ENCODE measurements at regions not wholly inside any gene's neighbourhood (a gene's known extent, or its start where the extent isn't known, plus 50 kb on each side); places are given as distances from the start of the nearest gene placed in this dataset.

DNA sequence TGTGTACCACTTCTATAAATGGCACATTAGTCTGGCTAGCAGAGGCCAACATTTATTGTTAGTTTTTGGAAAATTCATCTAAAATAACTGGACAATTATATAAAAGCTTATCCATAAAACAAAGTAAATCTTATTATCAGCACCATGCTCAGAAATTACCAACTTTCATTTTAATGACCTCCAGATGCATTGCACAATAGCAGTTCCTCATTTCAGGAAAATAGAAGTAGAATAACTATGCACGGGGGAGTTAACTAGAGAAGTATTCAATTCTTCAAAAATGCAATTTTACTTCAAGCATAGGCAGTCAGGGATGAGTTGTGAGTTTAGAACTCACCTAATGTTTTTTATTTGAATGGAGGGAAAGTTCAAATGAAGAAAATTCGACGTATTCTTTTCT, 1023.5 kb downstream of the PCDH17 start:
- no peaks in the 10 kb centered on the region for H3K9me3 ChIP-seq (ENCODE audit: control insufficient read depth in 2 of 3, low read length in 3 of 3)
- H3K27ac ChIP-seq (ENCODE audit: low read depth, low read length) = no peak overlapping the region
- H3K4me3 ChIP-seq (ENCODE audit: low read length) = no peak overlapping the region
- ATAC-seq (no peak), DNase-seq (no peak)
- H3K36me3 Mint-ChIP-seq = no peaks in the 10 kb centered on the region
- peaks cover 0 to 9% (median 3%) of the 10 kb centered on the region in 11 donors for H3K9me3 Mint-ChIP-seq
- no peaks in the 10 kb centered on the region for H3K4me1 ChIP-seq (ENCODE audit: control insufficient read depth in 2 of 2, insufficient read depth in 2 of 2, low read length in 2 of 2)
- H3K27ac Mint-ChIP-seq = no peak overlapping the region
- no peak overlapping the region for H3K4me3 Mint-ChIP-seq
- POLR2A ChIA-PET = no interaction called here
- no peaks in the 10 kb centered on the region for H3K36me3 ChIP-seq (ENCODE audit: control insufficient read depth in 2 of 3, insufficient read depth in 3 of 3, low read length in 3 of 3)
- intact Hi-C loops (cut with micrococcal nuclease) = no loop called here
- no peaks in the 10 kb centered on the region for H3K27me3 ChIP-seq (ENCODE audit: control insufficient read depth in 2 of 2, insufficient read depth in 2 of 2, low read length in 2 of 2)
- H3K4me1 Mint-ChIP-seq = peaks cover 0 to 3% (median 0%) of the 10 kb centered on the region in 7 donors
- CTCF ChIA-PET = no interaction called here
- H3K27me3 Mint-ChIP-seq = no peaks in the 10 kb centered on the region

DNA sequence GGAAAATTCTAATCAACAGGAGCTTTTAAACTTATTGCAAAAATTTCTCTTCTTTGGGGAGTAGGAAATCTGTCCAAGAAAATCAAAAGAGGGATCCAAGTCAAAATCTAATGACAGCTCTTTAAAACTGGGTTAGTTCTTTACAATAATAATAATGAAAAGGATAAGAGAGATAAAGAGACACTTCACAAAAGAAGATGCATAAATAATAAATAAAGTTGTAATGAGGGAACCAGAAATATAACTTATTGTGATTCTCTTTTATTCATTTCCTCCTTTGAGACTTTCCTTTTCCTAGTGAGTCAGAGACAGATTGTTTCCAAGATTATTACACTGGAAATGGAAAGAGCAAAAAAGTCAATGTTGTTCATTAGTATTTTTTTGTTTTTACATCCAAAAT, 1029.3 kb downstream of the PCDH17 start:
- DNase-seq (no peak), ATAC-seq (no peak)
- Mint-ChIP-seq H3K9me3 (peaks cover 1 to 13% (median 6%) of the 10 kb centered on the region in 11 donors), H3K4me1 (peaks cover 0 to 3% (median 0%) of the 10 kb centered on the region in 7 donors), H3K4me3 (no peak overlapping the region), H3K36me3 (no peaks in the 10 kb centered on the region), H3K27ac (no peak overlapping the region), H3K27me3 (no peaks in the 10 kb centered on the region)
- Histone ChIP-seq H3K4me3 (ENCODE audit: low read length) (no peak overlapping the region), H3K9me3 (ENCODE audit: control insufficient read depth in 2 of 3, low read length in 3 of 3) (no peaks in the 10 kb centered on the region), H3K27ac (ENCODE audit: low read depth, low read length) (no peak overlapping the region), H3K27me3 (ENCODE audit: control insufficient read depth in 2 of 2, insufficient read depth in 2 of 2, low read length in 2 of 2) (no peaks in the 10 kb centered on the region), H3K4me1 (ENCODE audit: control insufficient read depth in 2 of 2, insufficient read depth in 2 of 2, low read length in 2 of 2) (no peaks in the 10 kb centered on the region), H3K36me3 (ENCODE audit: control insufficient read depth in 2 of 3, insufficient read depth in 3 of 3, low read length in 3 of 3) (no peaks in the 10 kb centered on the region)
- intact Hi-C loops (cut with micrococcal nuclease) = no loop called here
- POLR2A ChIA-PET = no interaction called here
- CTCF ChIA-PET = no interaction called here

DNA sequence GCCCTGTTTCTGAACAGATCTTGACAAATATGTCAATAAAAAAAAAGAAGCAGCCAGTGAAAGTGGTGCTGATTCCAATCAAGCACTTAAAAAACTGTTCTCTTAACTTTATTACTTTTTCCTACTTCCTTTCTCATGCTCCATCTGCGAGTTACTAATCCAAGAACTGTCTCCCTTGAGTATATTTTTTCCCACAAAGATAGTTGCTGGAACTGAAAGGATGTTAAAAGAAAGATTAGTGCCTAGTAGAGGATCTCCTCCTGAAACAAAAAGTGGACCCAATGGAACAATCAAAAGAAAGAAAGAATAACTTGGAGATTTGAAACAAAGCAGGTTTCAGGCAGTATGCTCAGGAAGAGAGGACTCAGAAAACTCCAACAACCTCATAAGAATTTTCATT, 1034.8 kb downstream of the PCDH17 start:
- H3K27me3 Mint-ChIP-seq = no peaks in the 10 kb centered on the region
- H3K4me1 ChIP-seq (ENCODE audit: control insufficient read depth in 2 of 2, insufficient read depth in 2 of 2, low read length in 2 of 2) = no peaks in the 10 kb centered on the region
- H3K4me1 Mint-ChIP-seq = no peaks in the 10 kb centered on the region
- H3K9me3 ChIP-seq (ENCODE audit: control insufficient read depth in 2 of 3, low read length in 3 of 3) = no peaks in the 10 kb centered on the region
- no peak overlapping the region for H3K27ac ChIP-seq (ENCODE audit: low read depth, low read length)
- intact Hi-C loops (cut with micrococcal nuclease) = no loop called here
- peaks cover 0 to 6% (median 2%) of the 10 kb centered on the region in 11 donors for H3K9me3 Mint-ChIP-seq
- no peak for ATAC-seq
- H3K27ac Mint-ChIP-seq = no peak overlapping the region
- H3K27me3 ChIP-seq (ENCODE audit: control insufficient read depth in 2 of 2, insufficient read depth in 2 of 2, low read length in 2 of 2) = no peaks in the 10 kb centered on the region
- ChIA-PET CTCF (no interaction called here), POLR2A (no interaction called here)
- H3K4me3 Mint-ChIP-seq = no peak overlapping the region
- H3K4me3 ChIP-seq (ENCODE audit: low read length) = no peak overlapping the region
- no peaks in the 10 kb centered on the region for H3K36me3 ChIP-seq (ENCODE audit: control insufficient read depth in 2 of 3, insufficient read depth in 3 of 3, low read length in 3 of 3)
- no peak for DNase-seq
- no peaks in the 10 kb centered on the region for H3K36me3 Mint-ChIP-seq

DNA sequence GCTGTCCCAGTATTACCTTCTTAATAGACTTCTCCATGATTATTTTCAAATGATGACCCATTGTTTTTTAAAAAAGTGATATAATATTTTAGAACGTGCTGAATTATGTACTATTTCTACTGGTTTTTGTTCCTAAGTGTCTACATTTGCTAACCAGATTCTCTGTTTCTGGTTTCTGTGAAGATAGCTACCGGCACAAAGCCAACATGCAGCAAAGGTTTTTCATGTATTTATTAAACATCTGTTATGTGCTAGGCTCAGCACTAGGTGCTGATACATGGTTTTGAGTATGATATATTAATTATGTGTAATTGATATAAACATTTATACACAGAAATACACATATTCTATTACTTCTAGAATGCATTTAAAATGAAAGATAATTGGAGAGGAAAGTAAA, 1035.6 kb downstream of the PCDH17 start:
- ATAC-seq (no peak), DNase-seq (no peak)
- intact Hi-C loops (cut with micrococcal nuclease) = no loop called here
- H3K9me3 Mint-ChIP-seq = peaks cover 0 to 6% (median 0%) of the 10 kb centered on the region in 11 donors
- Histone ChIP-seq H3K4me1 (ENCODE audit: control insufficient read depth in 2 of 2, insufficient read depth in 2 of 2, low read length in 2 of 2) (no peaks in the 10 kb centered on the region), H3K27me3 (ENCODE audit: control insufficient read depth in 2 of 2, insufficient read depth in 2 of 2, low read length in 2 of 2) (no peaks in the 10 kb centered on the region), H3K9me3 (ENCODE audit: control insufficient read depth in 2 of 3, low read length in 3 of 3) (no peaks in the 10 kb centered on the region), H3K4me3 (ENCODE audit: low read length) (no peak overlapping the region), H3K27ac (ENCODE audit: low read depth, low read length) (no peak overlapping the region), H3K36me3 (ENCODE audit: control insufficient read depth in 2 of 3, insufficient read depth in 3 of 3, low read length in 3 of 3) (no peaks in the 10 kb centered on the region)
- no peaks in the 10 kb centered on the region for H3K36me3 Mint-ChIP-seq
- H3K27me3 Mint-ChIP-seq = no peaks in the 10 kb centered on the region
- CTCF ChIA-PET = no interaction called here
- POLR2A ChIA-PET = no interaction called here
- no peak overlapping the region for H3K27ac Mint-ChIP-seq
- no peak overlapping the region for H3K4me3 Mint-ChIP-seq
- H3K4me1 Mint-ChIP-seq = no peaks in the 10 kb centered on the region

DNA sequence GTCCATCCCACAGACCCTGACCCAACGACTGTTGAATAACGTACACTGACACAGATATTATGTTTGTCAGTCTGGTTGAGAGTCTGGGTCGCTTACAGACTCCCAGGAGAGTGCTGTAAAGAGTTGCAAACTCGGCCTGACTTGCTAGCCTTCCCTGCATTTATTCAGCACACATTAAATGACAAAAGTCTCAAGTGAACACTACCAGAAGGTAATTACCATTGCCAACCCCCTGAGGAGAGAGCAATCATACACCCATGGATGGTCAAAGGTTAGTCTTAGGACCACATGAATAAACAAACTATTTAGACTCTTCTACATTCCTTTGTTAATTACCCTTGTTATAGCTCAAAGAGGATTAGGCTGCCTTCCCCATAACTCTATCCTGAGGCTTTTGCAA, 1048.6 kb downstream of the PCDH17 start:
- ChIA-PET CTCF (no interaction called here), POLR2A (no interaction called here)
- Histone ChIP-seq H3K4me3 (ENCODE audit: low read length) (no peak overlapping the region), H3K36me3 (ENCODE audit: control insufficient read depth in 2 of 3, insufficient read depth in 3 of 3, low read length in 3 of 3) (no peaks in the 10 kb centered on the region), H3K9me3 (ENCODE audit: control insufficient read depth in 2 of 3, low read length in 3 of 3) (no peaks in the 10 kb centered on the region), H3K27me3 (ENCODE audit: control insufficient read depth in 2 of 2, insufficient read depth in 2 of 2, low read length in 2 of 2) (no peaks in the 10 kb centered on the region), H3K27ac (ENCODE audit: low read depth, low read length) (no peak overlapping the region), H3K4me1 (ENCODE audit: control insufficient read depth in 2 of 2, insufficient read depth in 2 of 2, low read length in 2 of 2) (no peaks in the 10 kb centered on the region)
- no peaks in the 10 kb centered on the region for H3K36me3 Mint-ChIP-seq
- no peaks in the 10 kb centered on the region for H3K27me3 Mint-ChIP-seq
- H3K27ac Mint-ChIP-seq = no peak overlapping the region
- peaks cover 2 to 13% (median 6%) of the 10 kb centered on the region in 11 donors for H3K9me3 Mint-ChIP-seq
- no peaks in the 10 kb centered on the region for H3K4me1 Mint-ChIP-seq
- H3K4me3 Mint-ChIP-seq = no peak overlapping the region
- DNase-seq = no peak
- intact Hi-C loops (cut with micrococcal nuclease) = no loop called here
- no peak for ATAC-seq

DNA sequence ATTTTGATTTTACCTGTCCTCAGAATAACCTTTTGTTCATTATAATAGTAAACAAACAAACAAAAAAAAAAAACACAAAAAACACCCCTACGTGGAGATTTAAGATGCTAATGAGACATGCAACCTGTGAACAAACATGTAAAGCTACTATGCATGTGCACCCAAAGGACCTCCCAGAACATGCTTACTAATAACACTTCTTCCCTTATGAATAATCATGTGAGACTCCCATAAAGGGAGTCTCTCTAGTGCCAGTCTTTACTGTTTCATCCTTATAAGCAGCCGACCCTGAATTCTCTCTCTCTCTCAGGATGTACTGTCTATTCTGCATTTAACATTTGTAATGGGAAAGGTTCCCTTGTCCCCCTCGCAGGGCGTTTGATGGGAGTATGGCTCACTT, 1051.1 kb downstream of the PCDH17 start:
- intact Hi-C loops (cut with micrococcal nuclease) = no loop called here
- Histone ChIP-seq H3K4me1 (ENCODE audit: control insufficient read depth in 2 of 2, insufficient read depth in 2 of 2, low read length in 2 of 2) (no peaks in the 10 kb centered on the region), H3K9me3 (ENCODE audit: control insufficient read depth in 2 of 3, low read length in 3 of 3) (no peaks in the 10 kb centered on the region), H3K4me3 (ENCODE audit: low read length) (no peak overlapping the region), H3K36me3 (ENCODE audit: control insufficient read depth in 2 of 3, insufficient read depth in 3 of 3, low read length in 3 of 3) (no peaks in the 10 kb centered on the region), H3K27ac (ENCODE audit: low read depth, low read length) (no peak overlapping the region), H3K27me3 (ENCODE audit: control insufficient read depth in 2 of 2, insufficient read depth in 2 of 2, low read length in 2 of 2) (no peaks in the 10 kb centered on the region)
- ATAC-seq (no peak), DNase-seq (no peak)
- Mint-ChIP-seq H3K36me3 (no peaks in the 10 kb centered on the region), H3K27me3 (no peaks in the 10 kb centered on the region), H3K9me3 (peaks cover 2 to 15% (median 6%) of the 10 kb centered on the region in 11 donors), H3K4me3 (no peak overlapping the region), H3K4me1 (no peaks in the 10 kb centered on the region), H3K27ac (no peak overlapping the region)
- ChIA-PET CTCF (no interaction called here), POLR2A (no interaction called here)

DNA sequence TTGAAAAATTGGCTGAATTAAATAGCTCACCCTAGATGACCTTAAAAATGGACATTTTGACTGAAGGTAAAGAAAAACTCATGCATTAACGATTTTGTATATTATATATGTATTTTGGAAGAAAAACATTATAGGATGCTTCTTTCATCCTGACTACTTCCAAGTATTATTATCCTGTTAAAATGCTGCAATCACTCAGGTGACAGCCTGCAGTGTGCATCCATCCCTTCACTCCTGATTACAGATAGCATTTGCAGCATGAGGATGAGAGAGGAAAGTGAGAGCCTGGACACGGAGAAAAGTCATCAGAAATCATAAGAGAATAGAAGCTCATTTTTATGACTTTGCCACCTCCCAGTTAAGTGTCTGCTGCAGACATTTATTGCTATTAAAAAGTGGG, 1055.6 kb downstream of the PCDH17 start:
- Mint-ChIP-seq H3K4me1 (no peaks in the 10 kb centered on the region), H3K4me3 (no peak overlapping the region), H3K36me3 (no peaks in the 10 kb centered on the region), H3K9me3 (peaks cover 2 to 10% (median 5%) of the 10 kb centered on the region in 11 donors), H3K27me3 (no peaks in the 10 kb centered on the region), H3K27ac (no peak overlapping the region)
- H3K27me3 ChIP-seq (ENCODE audit: control insufficient read depth in 2 of 2, insufficient read depth in 2 of 2, low read length in 2 of 2) = no peaks in the 10 kb centered on the region
- H3K9me3 ChIP-seq (ENCODE audit: control insufficient read depth in 2 of 3, low read length in 3 of 3) = no peaks in the 10 kb centered on the region
- POLR2A ChIA-PET = no interaction called here
- intact Hi-C loops (cut with micrococcal nuclease) = no loop called here
- no peaks in the 10 kb centered on the region for H3K36me3 ChIP-seq (ENCODE audit: control insufficient read depth in 2 of 3, insufficient read depth in 3 of 3, low read length in 3 of 3)
- DNase-seq (no peak), ATAC-seq (no peak)
- CTCF ChIA-PET = no interaction called here
- H3K4me1 ChIP-seq (ENCODE audit: control insufficient read depth in 2 of 2, insufficient read depth in 2 of 2, low read length in 2 of 2) = no peaks in the 10 kb centered on the region
- no peak overlapping the region for H3K4me3 ChIP-seq (ENCODE audit: low read length)
- H3K27ac ChIP-seq (ENCODE audit: low read depth, low read length) = no peak overlapping the region
